GM18499 (cell line): ENCODE measurements at regions not wholly inside any gene's neighbourhood (a gene's known extent, or its start where the extent isn't known, plus 50 kb on each side); places are given as distances from the start of the nearest gene placed in this dataset.
"Not testable (repeated sequence)": the region's sequence is repeated elsewhere in the genome, so short reads cannot be mapped to it uniquely, and the experiment has no call there.

Experiments
- ATAC-seq: cut with Tn5 transposase; IDR thresholded peaks from one replicate; pipeline ENCODE4 v1.9.1; 2021; ENCODE audit warnings: moderate number of reproducible peaks; ENCODE audit not compliant: insufficient read depth, unreplicated experiment

DNA sequence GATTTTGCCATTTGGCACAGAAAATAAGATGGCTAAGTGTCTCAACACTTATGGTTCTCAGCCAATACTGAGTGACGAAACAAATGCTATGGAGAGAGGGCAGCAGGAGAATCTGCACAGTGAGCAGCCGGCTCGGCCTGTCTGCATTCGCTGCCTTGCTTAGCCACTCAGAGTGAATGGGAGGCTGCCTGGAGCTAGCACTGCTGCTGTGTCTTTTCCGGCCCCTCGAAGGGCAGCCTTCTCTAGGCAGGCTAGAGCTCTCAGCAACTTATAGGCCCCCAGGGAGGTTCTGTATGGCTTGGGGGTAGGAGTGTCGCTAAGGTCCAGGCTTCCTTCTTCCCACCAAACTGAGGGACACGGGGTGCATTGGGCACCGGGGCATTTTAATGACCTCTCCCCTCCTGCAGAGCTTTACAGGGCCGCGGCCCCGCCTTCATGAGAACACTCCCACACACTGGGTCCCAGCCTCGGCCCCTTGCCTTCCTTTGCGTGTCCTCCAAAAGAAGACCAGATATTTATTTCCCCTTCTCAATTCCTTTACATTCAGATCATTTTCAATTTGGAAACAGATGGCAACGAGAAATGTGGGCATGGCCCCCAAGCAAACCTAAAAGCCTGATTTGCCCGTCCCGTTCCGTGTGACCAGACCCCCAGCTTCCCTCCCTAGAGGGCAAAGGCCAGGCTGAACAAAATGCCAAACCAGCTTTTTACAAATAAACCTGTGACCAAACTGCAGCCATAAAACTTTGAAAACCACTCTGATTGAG is 670.9 kb downstream of the TOX3 start:
- no peak for ATAC-seq

GRCh38 chr16:51872524-51872923 is 674.4 kb downstream of the TOX3 start:
- no peak for ATAC-seq

DNA sequence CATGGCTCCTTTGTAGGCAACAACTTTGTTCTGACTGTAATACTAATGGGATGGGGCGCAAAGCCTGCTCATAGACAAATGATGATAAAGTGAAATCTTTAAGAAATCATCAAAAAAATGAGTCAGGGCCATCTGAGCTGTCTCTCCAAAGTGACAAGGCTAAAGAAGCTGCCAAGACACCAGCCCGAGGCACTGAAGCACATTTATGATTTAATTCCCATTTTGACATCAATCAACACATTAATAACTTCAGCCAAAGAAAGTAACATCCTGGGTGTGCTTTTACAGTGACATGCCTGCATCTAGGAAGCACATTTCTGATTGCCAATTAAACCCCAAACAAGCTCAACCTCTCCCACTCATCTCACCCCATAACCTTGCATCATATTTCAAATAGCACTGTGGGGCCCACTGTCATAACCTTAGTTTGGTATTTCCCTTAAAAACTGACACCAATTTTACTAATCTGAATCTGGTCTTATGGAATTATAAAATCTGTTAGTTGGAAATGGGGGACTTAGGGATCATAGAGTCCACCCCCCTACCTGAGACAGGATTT is 676.6 kb downstream of the TOX3 start:
- no peak for ATAC-seq

- ATAC-seq, result no peak
Observed at GRCh38 chr16:51869176-51869575, 677.8 kb downstream of the TOX3 start.

- ATAC-seq, result no peak
Observed at GRCh38 chr16:51868631-51869030, 678.3 kb downstream of the TOX3 start.

- ATAC-seq, result no peak
Observed at GRCh38 chr16:51867386-51868065, 679.4 kb downstream of the TOX3 start.

DNA sequence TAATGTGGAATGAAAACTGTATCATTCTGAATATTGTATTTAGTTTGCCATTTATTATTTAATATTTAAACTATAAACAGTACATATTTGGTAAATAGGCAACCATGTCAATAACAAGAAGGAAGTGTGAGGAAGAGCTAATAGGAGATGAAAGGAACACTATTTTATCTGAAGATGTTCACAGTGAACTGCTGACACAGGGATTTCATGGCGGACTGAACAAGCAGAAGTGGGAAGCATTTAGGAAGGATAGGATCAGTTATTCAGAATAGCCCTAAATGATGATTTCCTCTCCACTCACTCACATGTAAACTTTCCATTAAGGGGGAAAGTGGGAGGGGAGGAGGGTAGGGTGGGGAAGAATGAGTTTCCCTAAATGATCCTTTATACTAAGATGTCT is 682.4 kb downstream of the TOX3 start:
- ATAC-seq, result no peak

GRCh38 chr16:51854401-51854951 is 692.5 kb downstream of the TOX3 start:
- no peak for ATAC-seq

GRCh38 chr16:51853586-51853985 is 693.4 kb downstream of the TOX3 start:
- no peak for ATAC-seq

GRCh38 chr16:51852892-51853291 is 694.1 kb downstream of the TOX3 start:
- ATAC-seq, result no peak

- ATAC-seq, result no peak
Observed at GRCh38 chr16:51851111-51851510, 695.8 kb downstream of the TOX3 start.

GRCh38 chr16:51849715-51850114 is 697.2 kb downstream of the TOX3 start:
- ATAC-seq, result no peak

DNA sequence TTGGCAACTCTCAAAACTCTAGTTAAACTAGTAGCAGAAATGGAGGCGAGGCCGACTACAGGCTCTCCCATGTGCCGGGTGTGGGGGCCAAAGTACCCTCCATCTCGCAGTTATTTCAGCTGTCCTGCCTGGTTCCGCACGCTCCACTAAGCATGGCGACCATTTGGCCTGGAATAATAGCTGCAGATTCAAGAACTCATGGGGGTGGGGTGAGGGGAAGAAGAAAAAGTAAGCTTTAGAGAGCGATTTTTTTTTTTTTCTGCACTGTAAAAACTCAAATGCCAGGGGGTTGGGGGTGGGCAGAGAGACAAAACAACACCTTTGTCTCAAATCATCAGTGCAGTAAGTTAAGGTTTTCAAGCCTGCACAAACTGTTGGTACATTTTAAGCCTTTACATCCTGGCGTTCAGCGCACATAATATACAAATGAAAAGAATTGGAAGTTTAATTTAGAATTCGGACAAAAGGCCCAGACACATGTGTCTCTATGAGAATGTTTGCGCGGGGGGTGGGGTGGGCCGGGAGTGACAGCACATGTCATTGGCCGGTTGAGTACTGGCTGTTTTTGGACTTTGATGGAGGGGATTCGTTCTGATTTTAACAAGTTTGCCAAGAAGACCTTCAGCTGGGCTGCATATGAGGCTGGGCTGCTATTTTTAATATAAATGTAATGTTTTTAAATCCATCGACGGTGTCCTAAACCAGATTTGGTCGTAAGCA is 694.7 kb upstream of the SALL1 start:
- no peak for ATAC-seq

- ATAC-seq, result no peak
Observed at GRCh38 chr16:51839727-51840462, 688.8 kb upstream of the SALL1 start.

DNA sequence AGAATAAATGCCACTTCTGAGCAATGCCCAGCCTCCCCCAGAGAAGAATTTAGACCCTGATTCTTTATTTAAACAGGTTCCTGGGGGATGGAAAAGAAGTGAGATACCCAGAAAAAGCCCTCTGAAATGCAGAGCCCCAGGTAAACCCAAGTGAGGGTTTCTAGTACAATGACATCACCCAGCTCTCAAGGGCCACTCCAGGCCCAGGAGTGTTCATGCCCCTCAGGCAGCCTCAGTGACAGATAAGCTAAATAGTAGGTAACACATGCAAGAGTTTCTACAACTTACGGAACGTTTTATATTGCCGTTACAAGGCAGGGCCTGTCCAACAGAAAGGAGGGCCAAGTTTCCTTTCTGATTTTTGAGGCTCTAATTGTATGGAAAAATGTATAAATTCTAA is 683.7 kb upstream of the SALL1 start:
- ATAC-seq, result no peak

DNA sequence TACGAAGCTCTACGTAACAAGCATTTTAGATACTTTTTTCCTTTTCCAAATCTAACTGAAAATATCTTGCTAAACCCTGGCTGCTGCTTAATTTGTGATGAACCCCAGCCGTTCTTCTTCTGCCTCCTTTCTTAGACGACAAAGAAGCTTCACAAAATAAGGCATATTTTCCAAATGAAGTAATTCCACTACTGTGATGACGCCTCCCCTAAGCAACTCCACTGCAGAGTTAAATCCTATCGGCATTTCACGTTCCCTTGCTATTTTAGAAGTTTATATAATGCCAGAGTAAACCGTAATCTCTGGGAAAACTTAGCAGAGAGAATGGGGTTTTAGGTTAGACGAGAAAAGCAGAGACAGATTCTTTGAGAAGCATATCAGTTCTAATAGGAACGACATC is 683.1 kb upstream of the SALL1 start:
- no peak for ATAC-seq

GRCh38 chr16:51831595-51832367 is 680.7 kb upstream of the SALL1 start:
- ATAC-seq, result no peak

GRCh38 chr16:51831034-51831433 is 680.0 kb upstream of the SALL1 start:
- not testable (repeated sequence) for ATAC-seq

DNA sequence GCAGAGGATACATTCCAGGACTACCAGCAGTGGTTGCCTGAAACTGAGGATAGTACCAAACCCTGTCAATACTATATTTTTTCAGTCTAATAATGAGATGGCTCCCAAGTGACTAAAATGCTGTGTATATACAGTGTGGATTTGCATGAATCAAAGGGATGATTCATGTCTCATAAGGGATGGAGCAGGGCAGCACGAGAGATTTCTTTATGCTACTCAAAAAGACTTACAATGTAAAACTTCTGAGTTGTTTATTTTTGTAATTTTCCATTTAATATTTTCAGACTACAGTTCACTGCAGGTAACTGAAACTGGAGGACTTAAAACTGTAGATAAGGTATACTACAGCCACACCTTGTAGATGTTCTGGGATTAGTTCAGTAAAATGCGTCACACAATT is 674.7 kb upstream of the SALL1 start:
- no peak for ATAC-seq
